Uterus (tissue), 3 donors: ENCODE measurements at regions not wholly inside any gene's neighbourhood (a gene's known extent, or its start where the extent isn't known, plus 50 kb on each side); places are given as distances from the start of the nearest gene placed in this dataset.

ENCODE experiments used
- DNase-seq, 2 donors: peaks; one replicate each; pipeline ENCODE4 v3.0.0-alpha.2; 2019 to 2020
- H3K27ac ChIP-seq, 2 donors: fragments of 200-600 bp; sonication (generic); 1 replicate in 1 of 2; 2 replicates in 1 of 2; pipeline ENCODE4 v1.5.1; 2016 to 2018
- H3K27me3 ChIP-seq, 2 donors: fragments of 200-600 bp; sonication (generic); one replicate each; pipeline ENCODE4 v1.5.1; 2018 to 2019; ENCODE audit warnings: control low read depth in 1 of 2
- H3K36me3 ChIP-seq, 2 donors: fragments of 200-600 bp; sonication (generic); one replicate each; pipeline ENCODE4 v1.5.1; 2019; ENCODE audit warnings: control low read depth in 1 of 2
- H3K4me1 ChIP-seq, 2 donors: fragments of 200-600 bp; sonication (generic); one replicate each; pipeline ENCODE4 v1.5.1; 2018 to 2019; ENCODE audit warnings: control low read depth in 1 of 2
- H3K4me3 ChIP-seq, 2 donors: fragments of 200-600 bp; sonication (generic); 1 replicate in 1 of 2; 2 replicates in 1 of 2; pipeline ENCODE4 v1.5.1; 2018 to 2019; ENCODE audit warnings: mild to moderate bottlenecking in 1 of 2
- H3K9me3 ChIP-seq, 2 donors: fragments of 200-600 bp; sonication (generic); one replicate each; pipeline ENCODE4 v1.5.1; 2019; ENCODE audit warnings: control low read depth in 1 of 2
- POLR2A ChIP-seq, 2 donors: fragments of 450-650 bp; IDR thresholded peaks; one replicate each; pipeline ENCODE4 v1.6.1; 2016; ENCODE audit warnings: antibody characterized with exemption in 2 of 2, mild to moderate bottlenecking in 1 of 2, moderate library complexity in 1 of 2
- intact Hi-C: fragments of 100-400 bp; cut with DNase I; formaldehyde crosslinking; loops from one replicate; pipeline ENCODE4 v1.15.1; 2023; ENCODE audit warnings: low total_unique reads
- TF ChIP-seq, protein P1 (sequence below), 4 experiments: fragments of 200-600 bp in 2 of 4; fragments of 450-650 bp in 2 of 4; sonication (generic) in 2 of 4; IDR thresholded peaks; one replicate each; pipeline ENCODE4 v1.5.1; 2016 to 2019; ENCODE audit warnings: antibody characterized with exemption in 4 of 4, mild to moderate bottlenecking in 2 of 4, moderate library complexity in 1 of 4
- donor health status: DM: yes; HTN: yes; CAD: no.

GRCh38 chr3:16798738-16799137 is 86.0 kb upstream of the PLCL2 start:
- Histone ChIP-seq H3K4me1 (no peaks in the 10 kb centered on the region), H3K4me3 (no peak overlapping the region), H3K27me3 (no peaks in the 10 kb centered on the region), H3K9me3 (no peaks in the 10 kb centered on the region), H3K27ac (no peak overlapping the region), H3K36me3 (no peaks in the 10 kb centered on the region)
- no peak for DNase-seq
- intact Hi-C loops, result no loop called here
- TF ChIP-seq POLR2A (IDR thresholded peaks at IDR 0.05), result no peak
- TF ChIP-seq, protein P1, sequence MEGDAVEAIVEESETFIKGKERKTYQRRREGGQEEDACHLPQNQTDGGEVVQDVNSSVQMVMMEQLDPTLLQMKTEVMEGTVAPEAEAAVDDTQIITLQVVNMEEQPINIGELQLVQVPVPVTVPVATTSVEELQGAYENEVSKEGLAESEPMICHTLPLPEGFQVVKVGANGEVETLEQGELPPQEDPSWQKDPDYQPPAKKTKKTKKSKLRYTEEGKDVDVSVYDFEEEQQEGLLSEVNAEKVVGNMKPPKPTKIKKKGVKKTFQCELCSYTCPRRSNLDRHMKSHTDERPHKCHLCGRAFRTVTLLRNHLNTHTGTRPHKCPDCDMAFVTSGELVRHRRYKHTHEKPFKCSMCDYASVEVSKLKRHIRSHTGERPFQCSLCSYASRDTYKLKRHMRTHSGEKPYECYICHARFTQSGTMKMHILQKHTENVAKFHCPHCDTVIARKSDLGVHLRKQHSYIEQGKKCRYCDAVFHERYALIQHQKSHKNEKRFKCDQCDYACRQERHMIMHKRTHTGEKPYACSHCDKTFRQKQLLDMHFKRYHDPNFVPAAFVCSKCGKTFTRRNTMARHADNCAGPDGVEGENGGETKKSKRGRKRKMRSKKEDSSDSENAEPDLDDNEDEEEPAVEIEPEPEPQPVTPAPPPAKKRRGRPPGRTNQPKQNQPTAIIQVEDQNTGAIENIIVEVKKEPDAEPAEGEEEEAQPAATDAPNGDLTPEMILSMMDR (IDR thresholded peaks at IDR 0.05), result no peak

DNA sequence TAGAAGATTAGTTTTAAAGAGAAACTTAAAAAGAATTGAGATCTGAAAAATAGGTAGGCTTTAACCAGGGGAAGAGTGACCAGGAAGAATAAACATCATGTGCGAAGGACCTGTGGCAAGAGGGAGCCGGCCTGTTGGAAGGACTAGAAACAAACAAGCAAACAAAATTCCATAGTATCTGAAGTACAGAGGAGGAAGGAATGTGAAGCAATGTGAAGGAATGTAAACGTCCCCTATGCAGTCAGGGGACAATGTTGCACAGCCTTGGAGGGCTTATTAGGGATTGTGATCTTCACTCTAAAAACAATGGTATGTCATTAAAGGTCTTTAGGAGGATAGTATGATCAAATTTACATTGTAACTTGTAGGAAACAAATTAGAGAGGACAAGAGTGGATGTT is 84.4 kb upstream of the PLCL2 start:
- intact Hi-C loops, result no loop called here
- TF ChIP-seq, protein P1 (IDR thresholded peaks at IDR 0.05), result no peak
- no peak for TF ChIP-seq POLR2A (IDR thresholded peaks at IDR 0.05)
- no peaks in the 10 kb centered on the region for H3K36me3 ChIP-seq

GRCh38 chr3:16801223-16801622 is 83.5 kb upstream of the PLCL2 start:
- TF ChIP-seq, protein P1 (IDR thresholded peaks at IDR 0.05), result no peak
- no peak for TF ChIP-seq POLR2A (IDR thresholded peaks at IDR 0.05)
- no peaks in the 10 kb centered on the region for H3K4me1 ChIP-seq
- no peaks in the 10 kb centered on the region for H3K36me3 ChIP-seq
- H3K27ac ChIP-seq, result no peak overlapping the region
- H3K27me3 ChIP-seq, result no peaks in the 10 kb centered on the region
- H3K4me3 ChIP-seq, result no peak overlapping the region
- H3K9me3 ChIP-seq, result no peaks in the 10 kb centered on the region
- intact Hi-C loops, result no loop called here
- DNase-seq, result no peak

More for the DNA sequence above, 84.4 kb upstream of the PLCL2 start:
- Histone ChIP-seq H3K4me3 (no peak overlapping the region), H3K27me3 (no peaks in the 10 kb centered on the region), H3K4me1 (no peaks in the 10 kb centered on the region), H3K27ac (no peak overlapping the region), H3K9me3 (no peaks in the 10 kb centered on the region)
- DNase-seq, result no peak

- no peaks in the 10 kb centered on the region for H3K4me1 ChIP-seq
- DNase-seq, result no peak
- no peak overlapping the region for H3K4me3 ChIP-seq
- H3K27ac ChIP-seq, result no peak overlapping the region
- H3K27me3 ChIP-seq, result no peaks in the 10 kb centered on the region
- no peak for TF ChIP-seq POLR2A (IDR thresholded peaks at IDR 0.05)
- TF ChIP-seq, protein P1 (IDR thresholded peaks at IDR 0.05), result no peak
- intact Hi-C loops, result no loop called here
- no peaks in the 10 kb centered on the region for H3K36me3 ChIP-seq
- no peaks in the 10 kb centered on the region for H3K9me3 ChIP-seq
Observed at GRCh38 chr3:16801698-16802097, 83.1 kb upstream of the PLCL2 start.

GRCh38 chr3:16802389-16802788 is 82.4 kb upstream of the PLCL2 start:
- DNase-seq, result no peak
- no peak for TF ChIP-seq POLR2A (IDR thresholded peaks at IDR 0.05)
- TF ChIP-seq, protein P1 (IDR thresholded peaks at IDR 0.05), result no peak
- H3K36me3 ChIP-seq, result no peaks in the 10 kb centered on the region
- H3K9me3 ChIP-seq, result no peaks in the 10 kb centered on the region
- H3K27me3 ChIP-seq, result no peaks in the 10 kb centered on the region
- H3K4me1 ChIP-seq, result no peaks in the 10 kb centered on the region
- H3K4me3 ChIP-seq, result no peak overlapping the region
- intact Hi-C loops, result no loop called here
- no peak overlapping the region for H3K27ac ChIP-seq
